Esophagus squamous epithelium (tissue), 4 donors: ENCODE measurements at regions not wholly inside any gene's neighbourhood (a gene's known extent, or its start where the extent isn't known, plus 50 kb on each side); places are given as distances from the start of the nearest gene placed in this dataset.

Experiments
- CTCF ChIP-seq, 6 experiments: fragments of 450-650 bp in 4 of 6; fragments of 200-600 bp in 2 of 6; sonication (generic) in 2 of 6; IDR thresholded peaks; one replicate each; pipeline ENCODE4 v1.5.1; 2016 to 2019; ENCODE audit warnings: antibody characterized with exemption in 6 of 6, mild to moderate bottlenecking in 4 of 6, moderate library complexity in 4 of 6
- POLR2A ChIP-seq, 4 donors: fragments of 450-650 bp; IDR thresholded peaks; one replicate each; pipeline ENCODE4 v1.6.1; 2017; ENCODE audit warnings: antibody characterized with exemption in 4 of 4, mild to moderate bottlenecking in 4 of 4, moderate library complexity in 3 of 4

DNA sequence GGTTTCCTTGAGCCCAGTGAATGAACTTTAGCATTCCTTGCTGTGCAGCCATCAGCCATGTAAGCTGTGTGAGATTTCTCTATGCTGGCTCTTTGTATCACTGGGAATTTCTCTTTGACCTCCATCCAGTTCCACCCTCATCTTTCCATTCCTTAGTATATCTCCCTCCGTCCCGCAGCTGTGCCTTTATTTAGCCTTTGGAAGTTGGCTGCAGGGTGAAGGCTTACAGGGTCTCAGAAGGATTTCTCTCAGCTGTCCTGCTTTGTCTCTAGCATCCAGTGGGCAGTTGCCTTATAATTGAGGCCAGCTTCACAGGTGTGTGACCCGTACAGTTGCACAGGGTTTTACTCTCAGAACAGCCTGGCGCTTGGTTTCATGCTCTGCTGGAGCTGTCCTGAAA, 144.3 kb downstream of the PXDC1 start:
- TF ChIP-seq CTCF (IDR thresholded peaks at IDR 0.05) (no peak), POLR2A (IDR thresholded peaks at IDR 0.05) (no peak)
